Inflammatory macrophage treated with lipopolysaccharide for 4 hours (primary cell): ENCODE measurements at regions not wholly inside any gene's neighbourhood (a gene's known extent, or its start where the extent isn't known, plus 50 kb on each side); places are given as distances from the start of the nearest gene placed in this dataset.
"Not testable (repeated sequence)": the region's sequence is repeated elsewhere in the genome, so short reads cannot be mapped to it uniquely, and the experiment has no call there.

Experiments
- DNase-seq: peaks from one replicate; pipeline ENCODE4 v3.0.0-alpha.2; 2020

DNA sequence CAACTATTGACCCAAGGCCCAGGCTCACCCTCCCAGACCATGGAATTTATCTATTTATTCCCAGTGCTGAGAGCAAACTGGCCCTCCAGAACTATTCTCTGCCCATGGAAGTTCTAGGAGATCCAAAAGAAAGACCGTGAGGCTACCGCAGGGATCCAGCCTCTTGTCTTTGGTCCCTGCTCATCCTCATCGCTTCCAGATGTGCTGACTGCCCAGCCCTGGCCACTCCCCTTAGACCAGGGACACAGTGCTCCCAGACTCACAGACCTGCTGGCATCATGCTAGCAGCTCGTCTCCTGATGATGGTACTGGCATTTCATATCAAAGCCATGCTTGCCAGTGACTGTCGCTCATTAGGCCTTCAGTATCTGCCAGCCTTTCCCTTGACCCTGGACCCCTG, 405.7 kb upstream of the PPP2R3A start:
- no peak for DNase-seq

DNA sequence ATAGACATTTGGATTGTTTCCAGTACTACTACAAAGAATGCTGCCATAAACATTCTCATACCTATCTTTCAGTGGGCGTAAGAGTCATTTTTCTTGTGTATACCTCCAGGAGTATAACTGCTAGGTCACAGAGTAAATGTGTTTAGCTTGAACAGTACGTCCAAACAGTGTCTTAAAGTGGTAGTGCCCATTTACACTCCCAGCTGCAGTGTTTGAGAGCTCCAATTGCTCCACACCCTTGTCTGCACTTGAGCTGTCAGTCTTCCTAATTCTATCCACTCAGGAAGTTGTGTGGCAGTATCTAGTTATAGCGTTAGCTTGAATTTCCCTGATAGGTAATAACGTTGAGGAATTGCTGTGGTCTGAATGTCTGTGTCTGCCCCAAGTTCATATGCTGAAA, 404.7 kb upstream of the PPP2R3A start:
- DNase-seq = no peak

DNA sequence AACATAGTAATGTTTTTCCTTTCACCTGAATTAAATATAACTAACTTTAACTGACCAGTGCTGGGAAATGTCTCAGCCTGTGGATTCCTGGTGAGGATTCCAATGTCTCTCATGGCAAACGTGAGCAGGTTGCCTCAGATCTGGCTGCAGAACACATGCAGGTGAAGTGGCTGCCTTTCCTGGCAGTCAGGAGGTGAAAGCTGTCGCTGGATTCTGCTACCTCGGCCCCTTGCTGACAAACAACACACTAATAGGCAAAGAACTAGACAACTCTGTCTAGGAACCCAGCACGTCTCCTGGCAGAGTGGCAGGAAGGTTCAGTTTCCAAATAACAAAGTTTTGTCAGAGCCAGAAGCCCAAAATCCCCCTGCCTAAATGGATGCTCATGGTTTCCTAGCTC, 400.8 kb upstream of the PPP2R3A start:
- no peak for DNase-seq

DNA sequence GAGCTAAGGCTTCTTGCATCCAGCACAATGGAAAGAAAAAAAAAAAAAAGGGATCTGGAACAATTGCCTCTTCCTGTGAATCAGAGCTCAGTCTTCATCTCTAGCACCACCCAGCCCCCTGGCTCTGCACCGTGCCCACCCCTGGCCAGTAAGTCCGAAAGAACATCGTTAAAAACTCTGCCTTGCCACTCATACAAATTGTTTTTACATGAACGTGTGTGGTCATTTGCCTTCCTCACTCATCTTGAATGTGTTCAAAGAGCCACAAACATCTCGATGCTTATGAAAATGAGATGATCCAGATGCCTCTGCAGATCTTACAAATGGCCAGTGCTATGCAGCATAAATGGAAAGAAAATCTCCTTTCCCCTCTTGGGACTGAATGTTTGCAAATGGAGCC, 400.0 kb upstream of the PPP2R3A start:
- DNase-seq = no peak

DNA sequence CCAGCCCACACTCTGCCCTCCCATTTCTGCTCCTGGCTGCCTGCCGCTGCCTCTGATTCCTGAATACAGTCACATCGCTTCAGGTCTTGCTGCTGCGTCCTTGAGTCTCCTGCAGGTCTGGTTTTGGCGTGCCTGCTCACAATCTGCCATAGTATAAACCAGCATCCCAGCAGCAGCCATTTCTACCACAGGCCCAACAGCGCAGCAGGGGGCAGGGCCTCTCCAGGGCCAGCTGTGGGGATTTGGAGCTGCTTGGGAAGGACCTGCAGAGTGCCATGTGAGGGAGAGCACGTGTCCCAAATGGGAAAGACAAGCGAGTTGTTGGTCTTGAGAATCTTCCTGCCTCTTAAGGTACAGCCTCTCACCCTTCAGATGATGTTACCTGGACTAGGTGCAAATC, 398.3 kb upstream of the PPP2R3A start:
- DNase-seq = no peak

DNA sequence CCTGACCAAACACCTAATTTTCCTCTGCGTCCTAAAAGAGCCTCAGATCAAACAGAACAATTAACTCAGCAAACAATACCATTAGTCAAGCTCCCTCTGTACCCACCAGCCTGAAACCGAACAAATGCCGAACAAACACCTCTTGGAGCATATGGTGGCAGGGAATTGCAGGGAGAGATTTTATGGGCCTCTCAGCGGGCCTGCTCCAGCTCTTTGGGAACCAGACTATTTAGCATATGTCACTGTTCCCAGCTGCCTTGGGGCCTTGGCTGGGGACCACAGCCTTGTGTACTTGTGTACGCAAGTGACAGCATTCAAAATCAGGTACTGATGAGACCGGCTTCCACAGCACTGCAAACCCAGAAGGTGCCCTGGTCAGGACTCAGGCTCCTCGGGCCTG, 388.8 kb upstream of the PPP2R3A start:
- DNase-seq = no peak

DNA sequence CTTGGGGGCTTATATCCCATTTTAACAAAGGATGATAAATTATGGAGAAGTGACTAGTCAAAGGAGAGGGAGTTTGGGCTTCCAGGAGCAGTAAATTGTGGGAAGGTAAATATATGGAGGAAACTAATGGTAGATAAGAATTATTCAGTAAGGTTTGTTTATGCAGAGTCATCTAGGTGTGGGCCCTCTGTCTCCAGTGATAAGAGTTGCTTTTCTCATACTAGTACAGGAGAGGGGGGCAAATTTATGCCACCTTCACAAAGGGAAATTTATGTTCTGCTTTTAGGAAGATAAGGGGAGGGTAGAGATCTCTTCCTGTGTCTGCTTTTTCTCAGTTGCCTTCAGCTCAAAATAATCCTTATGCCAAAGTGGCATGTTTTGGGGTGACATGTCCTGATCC, 383.7 kb upstream of the PPP2R3A start:
- no peak for DNase-seq

DNA sequence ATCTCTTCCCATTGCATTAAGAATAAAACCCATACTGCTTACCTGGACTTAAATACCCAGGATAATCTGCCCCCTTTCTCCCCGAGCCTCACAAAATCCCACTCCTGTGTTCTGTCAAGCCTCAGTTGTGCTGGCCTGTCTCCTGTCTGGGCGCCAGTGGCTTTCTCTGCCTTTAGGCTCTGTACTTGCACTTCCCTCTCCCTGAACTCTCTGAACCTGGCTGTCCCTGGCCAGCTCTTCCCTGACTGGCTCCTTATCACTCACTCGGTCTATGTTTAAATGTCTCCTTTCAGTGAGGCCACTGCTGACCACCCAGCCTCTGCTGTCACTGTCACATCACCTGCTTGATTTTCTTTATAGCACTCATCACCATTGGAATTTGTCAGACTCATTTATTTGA, 382.7 kb upstream of the PPP2R3A start:
- DNase-seq = no peak

DNA sequence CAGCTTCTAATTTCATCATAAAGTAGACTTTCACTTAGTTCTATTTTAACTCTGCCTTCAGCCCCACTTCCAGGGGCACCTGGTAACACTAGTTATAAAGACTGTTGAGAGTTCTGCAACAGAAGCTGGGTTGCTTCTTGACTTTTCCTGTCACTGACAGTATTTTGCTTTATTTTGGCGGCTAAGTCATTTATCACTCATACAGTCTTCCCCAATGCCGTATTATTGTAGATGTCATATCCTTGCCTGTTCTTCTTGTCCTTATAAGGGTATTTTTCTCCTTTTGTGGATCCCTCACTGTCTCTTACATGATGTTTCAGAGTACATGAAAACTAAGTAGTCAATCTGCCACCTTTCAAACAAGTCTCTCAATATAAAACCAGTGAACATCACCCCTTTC, 369.0 kb upstream of the PPP2R3A start:
- DNase-seq = no peak

DNA sequence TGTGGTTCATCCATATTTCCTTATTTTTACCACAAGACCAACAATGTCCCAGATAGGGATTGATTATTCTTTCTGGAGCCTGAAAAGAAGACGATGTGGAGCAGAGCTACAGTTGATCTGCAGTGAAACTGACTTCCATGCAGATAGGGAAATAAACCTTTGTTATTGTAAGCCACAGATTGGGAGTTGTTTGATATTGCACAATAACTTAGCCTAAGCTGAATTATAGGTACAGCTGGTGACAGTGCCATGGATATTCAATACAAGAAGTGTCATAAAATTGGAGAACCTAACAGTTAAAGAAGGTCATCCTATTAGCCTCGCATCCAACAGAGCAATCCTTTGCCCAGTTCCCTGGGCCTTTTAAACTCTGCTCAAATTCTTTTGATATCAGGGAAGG, 367.7 kb upstream of the PPP2R3A start:
- DNase-seq = no peak

DNA sequence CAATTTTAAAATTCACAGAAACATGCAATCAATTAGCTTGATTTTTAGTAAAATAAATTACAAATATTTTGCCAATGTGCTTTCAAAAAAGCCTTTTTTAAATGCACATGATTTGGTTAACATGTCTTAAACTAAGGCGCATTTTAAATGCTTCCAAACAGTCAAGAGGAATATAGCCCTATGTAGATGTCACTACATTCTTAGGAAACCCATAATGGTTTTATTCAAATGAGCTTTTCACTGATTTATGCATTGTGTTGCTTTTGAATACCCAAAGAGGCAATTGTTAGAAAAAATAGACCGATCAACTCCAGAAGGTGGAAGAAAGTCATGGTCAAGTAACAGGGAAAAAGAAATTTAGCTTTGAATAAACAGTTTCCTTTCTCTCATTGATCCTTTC, 366.9 kb upstream of the PPP2R3A start:
- DNase-seq = no peak

DNA sequence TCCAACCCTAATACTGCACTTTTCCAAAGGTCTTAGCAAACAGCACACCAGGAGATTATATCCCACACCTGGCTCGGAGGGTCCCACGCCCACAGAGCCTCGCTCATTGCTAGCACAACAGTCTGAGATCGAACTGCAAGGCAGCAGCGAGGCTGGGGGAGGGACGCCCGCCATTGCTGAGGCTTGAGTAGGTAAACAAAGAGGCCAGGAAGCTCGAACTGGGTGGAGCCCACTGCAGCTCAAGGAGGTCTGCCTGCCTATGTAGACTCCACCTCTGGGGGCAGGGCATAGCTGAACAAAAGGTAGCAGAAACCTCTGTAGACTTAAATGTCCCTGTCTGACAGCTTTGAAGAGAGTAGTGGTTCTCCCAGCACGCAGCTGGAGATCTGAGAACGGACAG, 361.0 kb upstream of the PPP2R3A start:
- DNase-seq = not testable (repeated sequence)

DNA sequence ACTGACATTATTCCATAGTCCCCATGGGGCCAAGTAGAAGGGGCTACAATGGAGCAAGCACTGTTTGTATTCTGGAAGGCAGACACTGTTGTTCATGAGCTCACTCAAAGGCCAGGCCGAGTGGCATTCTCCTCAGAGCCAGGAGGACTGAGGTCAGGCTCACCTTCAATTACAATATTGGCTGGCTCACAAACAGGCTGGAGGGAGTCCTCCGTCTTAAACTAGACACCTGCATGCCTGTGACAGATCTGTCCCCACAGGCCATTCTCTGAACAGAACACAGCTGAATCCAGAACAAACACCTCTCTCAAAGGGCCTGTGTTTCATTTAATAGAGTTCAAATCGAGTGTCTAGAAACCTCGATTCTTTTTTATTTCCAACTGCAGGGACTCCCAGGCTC, 347.4 kb upstream of the PPP2R3A start:
- no peak for DNase-seq

DNA sequence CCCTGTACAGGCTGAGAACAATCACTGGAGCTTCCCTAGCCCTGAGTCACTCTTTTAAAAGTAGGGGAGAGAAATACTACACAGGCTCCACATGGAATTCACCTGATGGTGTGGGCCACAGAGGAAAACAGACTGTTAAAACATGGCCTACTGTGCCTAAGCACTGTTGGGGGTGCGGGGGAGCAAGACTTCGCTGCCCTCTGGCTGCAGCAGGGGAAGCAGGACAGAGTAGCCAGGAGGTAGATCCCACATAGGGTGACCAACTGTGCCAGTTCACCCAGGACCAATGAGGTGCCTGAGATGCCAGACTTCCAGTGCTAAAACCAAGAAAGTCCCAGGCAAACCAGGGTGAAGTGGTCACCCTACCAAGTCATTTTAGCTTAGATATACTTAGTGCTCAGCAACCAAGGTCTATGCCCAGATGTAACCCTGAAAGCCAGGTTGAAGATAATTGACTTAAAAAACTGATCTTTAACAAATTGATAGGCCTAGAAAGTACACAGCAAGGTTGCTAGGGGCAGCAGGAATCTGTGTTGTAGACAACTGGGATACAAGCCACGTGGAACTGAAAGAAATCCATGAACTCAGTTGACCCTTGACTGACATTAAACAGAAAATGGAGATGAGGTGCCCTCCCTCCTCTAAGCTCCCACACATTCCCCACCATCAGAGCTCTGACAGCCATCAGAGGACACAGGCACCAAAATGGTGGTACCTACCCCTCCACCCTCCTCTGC, 344.2 kb upstream of the PPP2R3A start:
- DNase-seq = no peak

DNA sequence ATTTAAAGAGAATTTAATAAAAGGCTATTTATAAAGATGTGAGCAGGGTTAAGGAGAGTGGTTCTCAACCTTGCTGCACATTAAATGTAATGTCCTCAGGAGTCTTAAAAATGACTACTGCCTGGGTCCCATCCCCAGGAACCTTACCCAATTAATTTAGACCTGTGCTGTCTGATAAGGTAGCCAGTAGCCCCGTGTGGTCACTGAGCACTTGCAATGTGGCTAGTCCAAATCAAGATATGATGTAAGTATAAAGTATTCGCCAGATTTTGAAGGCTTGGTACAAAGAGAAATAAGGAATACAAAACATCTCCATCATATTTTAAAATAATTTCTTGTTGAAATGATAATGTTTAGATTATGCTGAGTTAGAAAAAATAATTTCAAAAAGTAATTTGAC, 343.3 kb upstream of the PPP2R3A start:
- no peak for DNase-seq

DNA sequence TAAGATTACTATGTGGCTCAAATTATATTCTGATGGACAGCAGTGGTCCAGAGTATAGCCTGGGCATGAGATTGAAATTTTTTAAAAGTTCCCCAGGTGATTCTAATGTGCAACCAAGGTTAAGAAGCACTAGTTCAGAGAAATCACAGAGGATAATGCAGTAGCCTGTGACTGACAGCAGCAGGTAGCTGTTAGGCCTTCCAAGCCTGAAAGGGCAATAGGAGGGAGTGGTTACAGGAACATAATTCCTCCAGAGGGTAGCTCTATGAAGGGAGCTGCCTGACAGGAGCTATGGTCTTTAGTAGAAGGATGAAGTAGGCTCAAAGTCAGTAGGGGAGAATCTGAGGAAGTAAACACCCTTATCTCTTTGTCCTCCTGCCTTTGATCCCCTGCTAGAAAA, 342.9 kb upstream of the PPP2R3A start:
- no peak for DNase-seq

DNA sequence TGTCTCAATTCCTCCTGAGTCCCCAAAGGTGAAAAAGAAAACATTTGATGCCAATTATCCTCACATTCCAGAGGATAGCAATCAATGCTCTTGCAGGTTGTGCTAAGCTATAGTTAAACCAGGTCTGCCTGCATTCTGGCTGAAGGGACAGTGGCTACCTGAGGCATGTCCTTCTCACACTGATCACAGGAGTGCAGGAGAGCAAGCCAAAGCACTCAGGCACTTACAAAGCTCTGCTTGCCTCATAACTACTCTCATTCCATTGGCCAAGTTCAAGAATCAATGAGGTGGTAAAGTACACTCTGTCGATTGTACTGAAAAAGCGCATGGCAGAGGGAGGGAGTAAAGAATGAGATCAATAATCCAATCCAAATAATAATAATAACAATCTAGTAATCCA, 342.0 kb upstream of the PPP2R3A start:
- DNase-seq = no peak

DNA sequence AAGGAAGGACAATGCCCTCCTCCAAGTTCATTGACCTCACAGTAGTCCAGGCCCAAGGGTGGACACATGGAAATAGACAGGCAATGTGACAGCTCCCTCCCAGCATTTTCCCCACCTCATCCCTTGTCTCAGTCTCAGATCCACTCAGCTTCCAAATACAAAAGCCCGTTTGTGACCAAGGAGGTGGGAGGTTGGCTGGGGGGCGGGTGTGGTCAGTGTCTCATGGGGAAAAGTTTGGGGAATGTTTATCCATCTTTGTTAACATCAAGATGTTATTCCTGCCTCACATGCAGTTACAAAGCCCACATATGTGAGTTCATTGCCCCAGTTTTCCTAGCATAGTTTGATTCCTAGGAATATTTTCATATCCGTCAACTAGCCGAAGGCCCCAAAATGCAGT, 338.5 kb upstream of the PPP2R3A start:
- no peak for DNase-seq

DNA sequence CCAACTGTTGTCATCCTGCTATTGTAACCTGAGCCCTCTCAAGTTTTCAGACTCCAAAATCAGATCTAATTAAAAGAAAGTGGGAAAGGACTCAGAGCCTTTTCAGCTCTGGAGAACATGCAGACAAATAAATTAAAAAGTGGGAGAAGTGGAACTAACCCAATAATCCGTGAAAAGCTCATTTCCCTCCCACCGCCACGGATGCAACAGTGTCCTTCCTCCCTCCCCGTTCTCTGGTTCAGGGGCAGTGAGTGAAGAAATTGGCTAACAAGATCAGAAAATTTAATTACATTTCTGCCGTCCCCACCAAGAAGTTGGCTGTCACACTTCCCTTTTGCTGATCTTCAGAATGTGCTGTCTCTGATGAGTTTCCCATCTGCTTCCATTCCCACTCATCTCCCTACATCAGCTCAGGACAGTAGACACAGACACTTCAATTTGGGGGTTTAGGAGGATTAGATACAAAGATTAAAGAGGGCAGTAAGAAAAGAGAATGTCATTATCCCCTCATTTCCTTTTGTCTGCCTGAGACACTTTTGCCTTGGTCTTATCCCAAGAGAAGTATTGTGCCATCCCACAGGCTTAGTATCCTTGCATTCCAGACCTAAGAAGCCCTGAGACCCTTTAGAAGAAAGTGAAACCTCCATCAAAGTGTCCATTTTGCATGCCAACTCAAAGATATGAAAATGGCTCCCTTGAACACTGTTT, 335.7 kb upstream of the PPP2R3A start:
- DNase-seq = no peak

DNA sequence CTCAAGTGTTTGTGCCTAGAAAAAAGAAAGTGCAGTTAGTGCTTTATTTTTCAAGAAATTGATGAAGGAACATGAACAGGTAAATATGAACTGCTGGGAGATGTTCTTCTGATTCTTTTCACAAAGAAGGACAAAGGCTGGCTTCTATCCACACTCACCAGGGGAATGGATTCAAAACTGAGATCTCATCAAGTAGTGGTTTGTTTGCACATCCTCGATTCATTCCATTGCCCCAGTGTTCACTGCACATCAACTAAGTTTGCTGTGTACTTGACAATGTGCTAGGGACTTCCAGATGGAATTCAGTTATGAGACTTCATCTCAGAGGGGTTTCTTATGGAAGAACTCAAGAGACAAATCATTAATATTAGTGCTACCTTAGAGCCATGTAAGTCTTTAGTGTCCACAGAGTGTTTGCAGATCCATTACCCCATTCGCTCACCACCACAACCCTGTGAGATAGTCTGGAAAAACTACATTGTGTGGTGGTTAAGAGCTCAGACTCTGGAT, 332.9 kb upstream of the PPP2R3A start:
- no peak for DNase-seq

DNA sequence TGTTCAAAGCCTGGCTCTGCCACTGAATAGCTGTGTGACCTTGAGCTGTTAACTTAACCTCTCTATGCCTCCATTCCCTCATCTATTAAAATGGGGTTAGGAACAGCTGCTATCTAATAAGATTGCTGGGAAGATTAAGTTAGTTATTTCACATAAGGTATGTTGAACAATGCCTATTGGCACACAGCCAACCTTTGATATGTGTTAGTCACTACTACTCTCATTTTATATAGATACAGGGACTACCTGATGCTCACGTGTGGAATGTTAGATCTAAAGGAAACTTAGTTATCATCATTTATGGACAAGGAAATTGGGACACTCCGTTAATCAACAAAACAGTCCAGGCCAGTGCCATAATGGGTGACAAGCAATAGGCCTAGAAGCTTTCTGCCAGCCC, 332.4 kb upstream of the PPP2R3A start:
- no peak for DNase-seq

DNA sequence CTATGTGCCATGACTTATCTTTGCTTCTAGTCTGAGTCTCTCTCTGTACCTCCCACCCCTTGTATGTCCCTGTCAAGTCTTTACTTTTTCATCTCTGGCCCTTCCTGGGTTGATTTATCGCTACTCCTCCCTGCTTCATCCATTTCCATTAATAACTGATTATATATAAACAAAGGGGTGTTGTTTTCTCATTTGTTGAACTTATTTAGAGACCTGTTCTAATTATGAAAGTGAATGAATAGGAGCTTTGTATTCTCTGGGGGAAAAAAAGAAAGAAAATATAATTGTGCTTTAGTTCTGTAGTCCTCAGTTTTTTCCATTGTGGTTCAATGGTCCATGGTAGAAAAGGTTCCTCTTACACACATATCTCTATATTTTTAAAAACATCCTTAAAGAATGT, 328.9 kb upstream of the PPP2R3A start:
- no peak for DNase-seq

DNA sequence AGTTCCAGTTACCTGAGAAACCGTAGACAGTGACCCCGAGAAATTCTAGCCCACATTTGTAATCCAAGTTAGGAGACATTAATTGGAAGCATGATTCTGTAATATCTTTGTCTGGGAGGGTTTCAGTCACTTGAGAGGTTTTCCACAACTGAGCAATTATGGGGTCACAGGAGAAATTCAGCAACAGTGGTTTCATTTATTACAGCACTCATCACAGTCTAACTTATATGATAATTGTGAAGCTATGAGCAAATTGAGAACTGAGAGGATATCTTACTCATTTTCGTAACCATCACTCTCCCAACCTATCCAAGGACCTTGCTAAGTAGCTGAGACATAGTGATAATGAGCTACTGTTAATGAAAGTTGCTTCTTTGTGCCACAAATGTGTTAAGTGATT, 328.5 kb upstream of the PPP2R3A start:
- DNase-seq = no peak

DNA sequence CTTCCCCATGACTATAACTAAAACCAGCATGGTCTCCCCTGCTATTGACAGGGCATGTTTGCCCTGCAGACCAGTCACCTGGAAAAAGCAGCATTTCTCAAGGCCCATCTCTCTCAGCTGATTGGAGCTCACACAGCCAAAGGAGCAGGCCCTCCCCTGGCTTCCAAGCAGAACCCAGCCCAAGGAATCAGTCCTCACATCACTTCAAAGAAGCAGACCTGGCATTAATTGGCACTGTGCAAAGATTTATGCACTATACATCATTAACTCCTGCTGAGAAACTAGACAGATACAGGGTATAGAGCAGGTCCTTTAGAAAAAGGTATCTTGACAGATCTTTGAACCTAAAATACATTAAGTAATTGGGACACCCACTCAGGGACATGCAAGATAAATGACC, 323.8 kb upstream of the PPP2R3A start:
- no peak for DNase-seq

DNA sequence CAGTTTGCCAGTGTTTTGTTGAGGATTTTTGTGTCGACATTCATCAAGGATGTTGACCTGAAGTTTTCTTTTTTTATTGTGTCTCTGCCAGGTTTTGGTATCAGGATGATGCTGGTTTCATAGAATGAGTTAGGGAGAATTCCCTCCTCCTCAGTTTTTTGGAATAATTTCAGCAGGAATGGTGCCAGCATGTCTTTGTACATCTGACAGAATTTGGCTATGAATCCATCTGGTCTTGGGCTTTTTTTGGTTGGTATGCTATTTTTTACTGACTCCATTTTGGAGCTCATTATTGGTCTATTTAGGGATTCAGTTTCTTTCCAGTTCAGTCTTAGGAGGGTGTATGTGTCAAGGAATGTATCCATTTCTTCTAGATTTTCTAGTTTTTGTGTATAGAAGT, 320.0 kb upstream of the PPP2R3A start:
- DNase-seq = no peak
